ENCODE measurements at regions not wholly inside any gene's neighbourhood (a gene's known extent, or its start where the extent isn't known, plus 50 kb on each side); places are given as distances from the start of the nearest gene placed in this dataset.

DNA sequence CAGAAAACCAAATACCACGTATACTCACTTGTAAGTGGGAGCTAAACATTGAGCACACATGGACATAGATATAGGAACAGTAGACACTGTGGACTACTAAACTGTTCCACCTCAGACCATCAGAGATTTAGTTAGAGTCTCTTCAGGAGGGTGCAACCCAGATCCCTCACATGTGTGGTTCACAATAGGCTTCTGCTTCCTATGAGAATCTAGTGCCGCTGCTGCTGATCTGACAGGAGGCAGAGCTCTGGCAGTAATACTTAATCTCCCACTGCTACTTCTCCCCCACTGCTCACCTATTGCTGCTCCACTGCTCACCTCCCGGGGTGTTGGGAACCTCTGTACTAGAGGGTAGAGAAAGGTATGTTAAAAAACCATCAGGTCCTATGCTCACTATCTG lies 533.3 kb downstream of the NSUN3 start:
- TF ChIP-seq, protein P1, sequence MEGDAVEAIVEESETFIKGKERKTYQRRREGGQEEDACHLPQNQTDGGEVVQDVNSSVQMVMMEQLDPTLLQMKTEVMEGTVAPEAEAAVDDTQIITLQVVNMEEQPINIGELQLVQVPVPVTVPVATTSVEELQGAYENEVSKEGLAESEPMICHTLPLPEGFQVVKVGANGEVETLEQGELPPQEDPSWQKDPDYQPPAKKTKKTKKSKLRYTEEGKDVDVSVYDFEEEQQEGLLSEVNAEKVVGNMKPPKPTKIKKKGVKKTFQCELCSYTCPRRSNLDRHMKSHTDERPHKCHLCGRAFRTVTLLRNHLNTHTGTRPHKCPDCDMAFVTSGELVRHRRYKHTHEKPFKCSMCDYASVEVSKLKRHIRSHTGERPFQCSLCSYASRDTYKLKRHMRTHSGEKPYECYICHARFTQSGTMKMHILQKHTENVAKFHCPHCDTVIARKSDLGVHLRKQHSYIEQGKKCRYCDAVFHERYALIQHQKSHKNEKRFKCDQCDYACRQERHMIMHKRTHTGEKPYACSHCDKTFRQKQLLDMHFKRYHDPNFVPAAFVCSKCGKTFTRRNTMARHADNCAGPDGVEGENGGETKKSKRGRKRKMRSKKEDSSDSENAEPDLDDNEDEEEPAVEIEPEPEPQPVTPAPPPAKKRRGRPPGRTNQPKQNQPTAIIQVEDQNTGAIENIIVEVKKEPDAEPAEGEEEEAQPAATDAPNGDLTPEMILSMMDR (conservative IDR thresholded peaks at IDR 0.05) = no peak
- no peak for TF ChIP-seq ZFX (IDR thresholded peaks at IDR 0.05)

Data from C4-2B (cell line).